ENCODE measurements at regions not wholly inside any gene's neighbourhood (a gene's known extent, or its start where the extent isn't known, plus 50 kb on each side); places are given as distances from the start of the nearest gene placed in this dataset.

DNA sequence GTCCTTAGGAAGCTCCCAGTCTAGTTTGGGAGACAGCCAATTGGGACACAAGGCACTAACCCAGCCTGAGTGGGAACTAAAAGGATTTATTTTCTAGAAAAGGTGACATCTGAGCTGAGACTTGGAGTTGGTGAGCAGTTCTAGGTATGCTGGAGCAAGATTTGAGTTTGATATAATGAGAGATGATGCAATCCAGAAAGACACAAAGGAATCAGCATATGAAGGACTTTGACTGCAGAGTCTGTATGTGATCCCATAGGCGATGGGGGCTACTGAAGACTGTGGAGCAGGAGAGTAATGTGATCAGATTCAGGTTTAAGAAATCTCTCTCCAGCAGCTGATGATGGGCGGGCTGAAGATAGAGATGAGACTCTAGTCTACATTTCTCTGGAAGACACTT is 135.1 kb upstream of the MYCN start:
- TF ChIP-seq POLR2A (IDR thresholded peaks at IDR 0.05; ENCODE audit: low read depth, low read length), result no peak
- no peak for TF ChIP-seq POLR2AphosphoS5 (IDR thresholded peaks at IDR 0.05; ENCODE audit: low read depth, low read length)

Data from GM12892 (cell line).